ENCODE measurements at regions not wholly inside any gene's neighbourhood (a gene's known extent, or its start where the extent isn't known, plus 50 kb on each side); places are given as distances from the start of the nearest gene placed in this dataset.
"Not testable (repeated sequence)": the region's sequence is repeated elsewhere in the genome, so short reads cannot be mapped to it uniquely, and the experiment has no call there.

GRCh38 chr1:173342736-173343135 is 134.4 kb upstream of the PRDX6 start:
- TF ChIP-seq CTCF (IDR thresholded peaks at IDR 0.05) = no peak
- TF ChIP-seq EP300 (IDR thresholded peaks at IDR 0.05) = no peak
- no peak for TF ChIP-seq POLR2A (IDR thresholded peaks at IDR 0.05)
- TF ChIP-seq POLR2AphosphoS5 (IDR thresholded peaks at IDR 0.05) = no peak
- H3K4me3 ChIP-seq = no peak overlapping the region
- WGBS, 2 donors = 64 to 78% methylated on average over 2 of the region's 2 CpGs
- DNase-seq = no peak
- H3K27ac ChIP-seq = no peak overlapping the region
- H3K27me3 ChIP-seq = no peaks in the 10 kb centered on the region
- H3K9me3 ChIP-seq = no peaks in the 10 kb centered on the region
- H3K36me3 ChIP-seq = no peaks in the 10 kb centered on the region
- H3K4me1 ChIP-seq = no peaks in the 10 kb centered on the region
- ATAC-seq (ENCODE audit: low FRiP score in 2 of 2) = no peak

- ATAC-seq (ENCODE audit: low FRiP score in 2 of 2) (no peak), DNase-seq (no peak)
- Histone ChIP-seq H3K36me3 (no peaks in the 10 kb centered on the region), H3K27ac (no peak overlapping the region), H3K4me3 (no peak overlapping the region), H3K27me3 (no peaks in the 10 kb centered on the region), H3K9me3 (no peaks in the 10 kb centered on the region), H3K4me1 (no peaks in the 10 kb centered on the region)
- TF ChIP-seq POLR2AphosphoS5 (IDR thresholded peaks at IDR 0.05) (no peak), POLR2A (IDR thresholded peaks at IDR 0.05) (no peak), EP300 (IDR thresholded peaks at IDR 0.05) (no peak), CTCF (IDR thresholded peaks at IDR 0.05) (no peak)
- WGBS, 2 donors = 88 to 90% methylated on average over 4 of the region's 4 CpGs
Measured at GRCh38 chr1:173344034-173344743, 132.9 kb upstream of the PRDX6 start.

- Histone ChIP-seq H3K27ac (no peak overlapping the region), H3K27me3 (no peaks in the 10 kb centered on the region), H3K4me1 (no peaks in the 10 kb centered on the region), H3K36me3 (no peaks in the 10 kb centered on the region), H3K4me3 (no peak overlapping the region), H3K9me3 (peaks cover 0 to 3% (median under 1%) of the 10 kb centered on the region in 4 donors)
- no peak for DNase-seq
- 76 to 82% methylated on average over 1 of the region's 1 CpG for WGBS, 2 donors
- no peak for ATAC-seq (ENCODE audit: low FRiP score in 2 of 2)
- TF ChIP-seq EP300 (IDR thresholded peaks at IDR 0.05) = no peak
- TF ChIP-seq POLR2AphosphoS5 (IDR thresholded peaks at IDR 0.05) = no peak
- TF ChIP-seq CTCF (IDR thresholded peaks at IDR 0.05) = no peak
- TF ChIP-seq POLR2A (IDR thresholded peaks at IDR 0.05) = no peak
Measured at GRCh38 chr1:173347282-173347818, 129.8 kb upstream of the PRDX6 start.

- not testable (repeated sequence) for H3K9me3 ChIP-seq; H3K27ac ChIP-seq; H3K27me3 ChIP-seq; ATAC-seq (ENCODE audit: low FRiP score in 2 of 2); H3K36me3 ChIP-seq; DNase-seq; H3K4me1 ChIP-seq; H3K4me3 ChIP-seq
- WGBS, 2 donors = 85 to 95% methylated on average over 4 of the region's 4 CpGs
Measured at GRCh38 chr1:173352635-173353034, 124.5 kb upstream of the PRDX6 start.

- TF ChIP-seq POLR2AphosphoS5 (IDR thresholded peaks at IDR 0.05) (no peak), POLR2A (IDR thresholded peaks at IDR 0.05) (no peak), EP300 (IDR thresholded peaks at IDR 0.05) (no peak), CTCF (IDR thresholded peaks at IDR 0.05) (no peak)
- no peak overlapping the region for H3K27ac ChIP-seq
- H3K36me3 ChIP-seq = no peaks in the 10 kb centered on the region
- H3K27me3 ChIP-seq = no peaks in the 10 kb centered on the region
- no peak overlapping the region for H3K4me3 ChIP-seq
- WGBS, 2 donors = 91 to 93% methylated on average over 4 of the region's 4 CpGs
- ATAC-seq (ENCODE audit: low FRiP score in 2 of 2) = no peak
- DNase-seq = no peak
- H3K9me3 ChIP-seq = peaks cover 0 to 10% (median 4%) of the 10 kb centered on the region in 4 donors
- no peaks in the 10 kb centered on the region for H3K4me1 ChIP-seq
Measured at GRCh38 chr1:173353350-173353749, 123.8 kb upstream of the PRDX6 start.

All from upper lobe of left lung (tissue), 6 donors.